ENCODE measurements at regions not wholly inside any gene's neighbourhood (a gene's known extent, or its start where the extent isn't known, plus 50 kb on each side); places are given as distances from the start of the nearest gene placed in this dataset.

GRCh38 chr2:223141606-223142005 is 89.6 kb downstream of the KCNE4 start:
- TF ChIP-seq, protein P1, sequence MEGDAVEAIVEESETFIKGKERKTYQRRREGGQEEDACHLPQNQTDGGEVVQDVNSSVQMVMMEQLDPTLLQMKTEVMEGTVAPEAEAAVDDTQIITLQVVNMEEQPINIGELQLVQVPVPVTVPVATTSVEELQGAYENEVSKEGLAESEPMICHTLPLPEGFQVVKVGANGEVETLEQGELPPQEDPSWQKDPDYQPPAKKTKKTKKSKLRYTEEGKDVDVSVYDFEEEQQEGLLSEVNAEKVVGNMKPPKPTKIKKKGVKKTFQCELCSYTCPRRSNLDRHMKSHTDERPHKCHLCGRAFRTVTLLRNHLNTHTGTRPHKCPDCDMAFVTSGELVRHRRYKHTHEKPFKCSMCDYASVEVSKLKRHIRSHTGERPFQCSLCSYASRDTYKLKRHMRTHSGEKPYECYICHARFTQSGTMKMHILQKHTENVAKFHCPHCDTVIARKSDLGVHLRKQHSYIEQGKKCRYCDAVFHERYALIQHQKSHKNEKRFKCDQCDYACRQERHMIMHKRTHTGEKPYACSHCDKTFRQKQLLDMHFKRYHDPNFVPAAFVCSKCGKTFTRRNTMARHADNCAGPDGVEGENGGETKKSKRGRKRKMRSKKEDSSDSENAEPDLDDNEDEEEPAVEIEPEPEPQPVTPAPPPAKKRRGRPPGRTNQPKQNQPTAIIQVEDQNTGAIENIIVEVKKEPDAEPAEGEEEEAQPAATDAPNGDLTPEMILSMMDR (IDR thresholded peaks at IDR 0.05; ENCODE audit: insufficient read depth, low read depth, low read length) = no peak
- no peak for DNase-seq (ENCODE audit: low read depth)
- H3K27me3 ChIP-seq (ENCODE audit: control insufficient read depth, insufficient read depth, low read length) = no peaks in the 10 kb centered on the region
- no peaks in the 10 kb centered on the region for H3K36me3 ChIP-seq (ENCODE audit: control insufficient read depth, insufficient read depth, low read length)
- H3K4me3 ChIP-seq (ENCODE audit: low read depth, low read length) = no peak overlapping the region
- POLR2A ChIA-PET = interaction anchor here (0.7 kb wide), 1 partner anchor 673 kb away, joined by 3 read pairs; no protein-coding TSS in a partner anchor
- CTCF ChIA-PET = no interaction called here

DNA sequence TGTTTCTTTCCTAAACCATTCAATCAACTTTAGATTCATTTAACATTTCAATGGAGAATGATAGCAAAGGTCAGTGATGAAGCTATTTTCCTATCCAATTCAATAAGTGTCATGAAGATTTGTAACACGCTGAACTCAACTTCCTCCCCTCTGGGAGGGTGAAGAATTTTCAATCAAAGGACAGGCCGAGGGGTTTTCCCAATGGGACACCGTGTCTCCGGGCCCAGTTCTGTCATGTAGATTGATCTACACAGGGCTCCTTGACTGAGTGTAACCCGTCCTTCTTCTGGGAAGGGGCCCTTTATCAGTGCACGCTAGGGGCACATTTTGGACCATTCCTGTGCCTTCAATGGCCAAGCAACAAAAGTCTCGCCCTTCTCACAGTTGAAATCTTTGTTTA is 90.1 kb downstream of the KCNE4 start:
- Histone ChIP-seq H3K4me3 (ENCODE audit: low read depth, low read length) (no peak overlapping the region), H3K36me3 (ENCODE audit: control insufficient read depth, insufficient read depth, low read length) (no peaks in the 10 kb centered on the region), H3K27me3 (ENCODE audit: control insufficient read depth, insufficient read depth, low read length) (no peaks in the 10 kb centered on the region)
- CTCF ChIA-PET = no interaction called here
- TF ChIP-seq, protein P1 (IDR thresholded peaks at IDR 0.05; ENCODE audit: insufficient read depth, low read depth, low read length) = no peak
- POLR2A ChIA-PET = interaction anchor here (0.7 kb wide), 1 partner anchor 673 kb away, joined by 3 read pairs; no protein-coding TSS in a partner anchor
- DNase-seq (ENCODE audit: low read depth) = no peak

DNA sequence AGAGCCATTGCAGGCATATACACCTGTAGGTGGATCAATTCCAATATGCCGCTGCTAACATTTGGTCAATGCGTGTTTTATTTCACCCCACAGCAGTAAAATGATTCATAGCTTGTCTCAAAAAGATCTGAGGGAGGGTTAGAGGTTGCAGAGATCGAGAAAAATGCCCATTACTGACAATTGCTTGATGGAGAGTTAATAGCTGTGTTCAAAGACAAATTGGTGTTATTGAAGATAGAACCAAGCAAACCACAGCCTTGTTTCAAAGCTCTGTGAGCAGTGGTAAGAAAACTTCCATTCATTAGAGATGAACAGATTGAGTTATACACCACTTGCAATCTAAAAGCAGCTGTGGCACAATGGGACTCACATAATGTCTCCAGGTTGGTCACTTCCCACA is 95.4 kb downstream of the KCNE4 start:
- CTCF ChIA-PET = no interaction called here
- no peaks in the 10 kb centered on the region for H3K36me3 ChIP-seq (ENCODE audit: control insufficient read depth, insufficient read depth, low read length)
- DNase-seq (ENCODE audit: low read depth) = no peak
- POLR2A ChIA-PET = no interaction called here
- no peaks in the 10 kb centered on the region for H3K27me3 ChIP-seq (ENCODE audit: control insufficient read depth, insufficient read depth, low read length)
- TF ChIP-seq, protein P1 (IDR thresholded peaks at IDR 0.05; ENCODE audit: insufficient read depth, low read depth, low read length) = no peak
- H3K4me3 ChIP-seq (ENCODE audit: low read depth, low read length) = no peak overlapping the region

DNA sequence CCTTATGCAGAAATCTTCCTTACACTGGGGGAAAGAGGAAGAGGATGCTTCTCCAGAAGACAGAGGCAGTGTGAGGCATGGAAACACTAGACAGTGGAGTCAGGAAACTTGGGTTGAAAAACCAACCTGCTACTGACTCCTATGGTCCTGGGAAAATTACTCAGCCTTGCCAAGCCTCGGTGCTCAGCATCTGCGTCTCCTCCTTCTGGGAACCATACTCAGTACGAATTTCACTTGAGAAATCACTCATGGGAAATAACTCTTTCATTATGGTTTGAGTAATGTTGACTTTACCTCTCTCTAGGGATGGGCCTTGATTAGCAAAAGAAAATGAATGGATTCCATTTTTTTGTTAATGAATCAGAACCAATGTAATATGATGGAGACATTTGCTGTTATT is 96.5 kb downstream of the KCNE4 start:
- Histone ChIP-seq H3K4me3 (ENCODE audit: low read depth, low read length) (no peak overlapping the region), H3K36me3 (ENCODE audit: control insufficient read depth, insufficient read depth, low read length) (no peaks in the 10 kb centered on the region), H3K27me3 (ENCODE audit: control insufficient read depth, insufficient read depth, low read length) (no peaks in the 10 kb centered on the region)
- ChIA-PET POLR2A (no interaction called here), CTCF (interaction anchor here (0.8 kb wide), 1 partner anchor 13 kb away, joined by 4 read pairs; no protein-coding TSS in a partner anchor)
- TF ChIP-seq, protein P1 (IDR thresholded peaks at IDR 0.05; ENCODE audit: insufficient read depth, low read depth, low read length) = no peak
- DNase-seq (ENCODE audit: low read depth) = no peak

DNA sequence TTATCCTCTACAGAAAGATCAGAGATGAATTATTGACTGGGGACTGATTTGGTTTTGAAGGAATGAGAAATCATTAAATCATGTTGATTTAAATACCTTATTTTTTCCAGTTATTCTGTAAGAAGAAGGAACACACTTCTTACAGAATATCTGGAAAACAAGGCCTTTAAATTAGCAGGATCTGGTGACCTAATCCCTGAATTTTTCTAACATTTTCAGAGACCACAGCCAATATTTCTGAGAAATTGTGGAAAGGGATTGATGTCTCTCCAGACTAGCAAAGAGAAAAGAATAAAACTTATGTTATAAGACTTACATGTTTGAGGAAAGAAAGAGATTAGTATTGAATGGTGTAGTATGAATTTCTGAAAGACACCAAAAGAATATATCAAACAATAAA is 104.0 kb downstream of the KCNE4 start:
- CTCF ChIA-PET = no interaction called here
- POLR2A ChIA-PET = no interaction called here
- TF ChIP-seq, protein P1 (IDR thresholded peaks at IDR 0.05; ENCODE audit: insufficient read depth, low read depth, low read length) = no peak
- no peak overlapping the region for H3K4me3 ChIP-seq (ENCODE audit: low read depth, low read length)
- DNase-seq (ENCODE audit: low read depth) = no peak
- H3K36me3 ChIP-seq (ENCODE audit: control insufficient read depth, insufficient read depth, low read length) = no peaks in the 10 kb centered on the region
- H3K27me3 ChIP-seq (ENCODE audit: control insufficient read depth, insufficient read depth, low read length) = no peaks in the 10 kb centered on the region
